SU-DHL-6 (cell line): ENCODE measurements at regions not wholly inside any gene's neighbourhood (a gene's known extent, or its start where the extent isn't known, plus 50 kb on each side); places are given as distances from the start of the nearest gene placed in this dataset.

Experiments used
- CTCF ChIP-seq: fragments of 200-600 bp; sonication (generic); IDR thresholded peaks from one replicate; pipeline ENCODE4 v1.5.1; 2017; ENCODE audit warnings: antibody characterized with exemption, mild to moderate bottlenecking, low read length, moderate library complexity; ENCODE audit not compliant: insufficient read depth, poor library complexity, severe bottlenecking
- EZH2phosphoT487 ChIP-seq: fragments of 200-600 bp; sonication (generic), shearing (Covaris generic); conservative IDR thresholded peaks from 2 replicates; pipeline ENCODE4 v1.6.1; 2018; ENCODE audit warnings: mild to moderate bottlenecking, antibody characterized with exemption, low read length, moderate library complexity, mixed read lengths

DNA sequence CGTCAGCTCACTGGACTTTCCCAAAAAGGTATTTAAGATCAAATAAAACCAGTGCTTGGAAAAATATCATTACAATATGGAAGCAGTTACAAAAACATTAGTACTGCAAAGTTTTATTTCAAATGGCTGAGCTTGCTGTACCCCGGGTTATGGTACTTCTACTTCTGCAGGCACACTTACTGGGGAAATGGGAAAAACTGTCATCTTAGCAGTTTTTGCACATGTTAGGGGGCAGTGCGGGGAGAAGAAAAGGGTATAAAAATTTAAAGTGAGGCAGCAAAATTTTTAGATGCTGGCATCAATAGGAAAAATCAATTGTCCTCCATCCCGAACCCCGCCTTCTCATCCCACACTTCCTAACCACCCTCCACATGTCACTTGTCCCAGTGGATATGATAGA is 133.4 kb downstream of the ATG4C start:
- TF ChIP-seq CTCF (no peak), EZH2phosphoT487 (no peak)
